CD4-positive, alpha-beta T cell treated with Interleukin-15 for 1 hour (primary cell): ENCODE measurements at regions not wholly inside any gene's neighbourhood (a gene's known extent, or its start where the extent isn't known, plus 50 kb on each side); places are given as distances from the start of the nearest gene placed in this dataset.
"Not testable (repeated sequence)": the region's sequence is repeated elsewhere in the genome, so short reads cannot be mapped to it uniquely, and the experiment has no call there.

Source experiments
- DNase-seq: peaks from one replicate; pipeline ENCODE4 v3.0.0-alpha.2; 2020

GRCh38 chr5:125053179-125053578, 306.7 kb upstream of the ZNF608 start:
- no peak for DNase-seq

GRCh38 chr5:125054146-125054545, 307.7 kb upstream of the ZNF608 start:
- no peak for DNase-seq

DNA sequence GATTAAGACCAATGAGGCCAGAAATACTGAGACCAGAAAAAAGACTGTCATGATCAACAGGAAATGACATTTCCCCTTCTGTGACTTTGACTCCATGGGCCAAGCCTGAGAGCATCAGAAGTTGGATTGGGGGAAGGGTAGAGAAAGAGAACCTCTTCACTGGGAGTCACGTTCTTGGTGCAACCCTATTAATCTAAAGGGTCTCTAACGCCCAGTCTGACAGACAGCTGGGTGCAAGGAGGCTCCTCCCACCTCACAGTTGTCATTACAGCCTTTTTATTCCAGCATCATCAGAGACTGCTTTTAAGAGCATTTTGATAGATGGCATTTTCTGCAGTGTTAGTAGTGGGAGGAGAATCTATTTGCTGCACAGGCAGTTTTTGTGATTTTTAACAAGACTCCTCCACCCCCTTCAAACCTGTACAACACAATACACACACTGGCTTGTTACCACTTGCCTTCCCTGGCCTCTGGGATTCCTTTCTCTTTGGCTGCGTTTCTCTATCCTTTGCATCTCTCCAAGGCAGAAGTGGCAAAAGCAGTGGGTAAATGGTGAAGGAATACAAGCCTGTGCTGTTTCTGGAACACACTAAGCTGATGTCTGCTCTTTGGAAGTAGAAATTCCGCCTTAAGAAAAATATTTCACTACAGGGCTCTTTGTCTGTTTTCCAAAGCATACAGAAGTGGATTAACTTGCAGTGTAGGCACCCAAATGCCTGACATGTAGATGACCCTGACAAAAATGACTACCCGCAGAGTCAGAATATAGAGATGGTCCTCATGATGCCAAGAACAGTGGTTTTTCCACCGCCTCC, 310.4 kb upstream of the ZNF608 start:
- no peak for DNase-seq

- DNase-seq, result no peak
Measured at GRCh38 chr5:125057912-125058826, 311.7 kb upstream of the ZNF608 start.

GRCh38 chr5:125059255-125060002, 313.0 kb upstream of the ZNF608 start:
- DNase-seq, result no peak

GRCh38 chr5:125061726-125062125, 315.3 kb upstream of the ZNF608 start:
- DNase-seq, result no peak

DNA sequence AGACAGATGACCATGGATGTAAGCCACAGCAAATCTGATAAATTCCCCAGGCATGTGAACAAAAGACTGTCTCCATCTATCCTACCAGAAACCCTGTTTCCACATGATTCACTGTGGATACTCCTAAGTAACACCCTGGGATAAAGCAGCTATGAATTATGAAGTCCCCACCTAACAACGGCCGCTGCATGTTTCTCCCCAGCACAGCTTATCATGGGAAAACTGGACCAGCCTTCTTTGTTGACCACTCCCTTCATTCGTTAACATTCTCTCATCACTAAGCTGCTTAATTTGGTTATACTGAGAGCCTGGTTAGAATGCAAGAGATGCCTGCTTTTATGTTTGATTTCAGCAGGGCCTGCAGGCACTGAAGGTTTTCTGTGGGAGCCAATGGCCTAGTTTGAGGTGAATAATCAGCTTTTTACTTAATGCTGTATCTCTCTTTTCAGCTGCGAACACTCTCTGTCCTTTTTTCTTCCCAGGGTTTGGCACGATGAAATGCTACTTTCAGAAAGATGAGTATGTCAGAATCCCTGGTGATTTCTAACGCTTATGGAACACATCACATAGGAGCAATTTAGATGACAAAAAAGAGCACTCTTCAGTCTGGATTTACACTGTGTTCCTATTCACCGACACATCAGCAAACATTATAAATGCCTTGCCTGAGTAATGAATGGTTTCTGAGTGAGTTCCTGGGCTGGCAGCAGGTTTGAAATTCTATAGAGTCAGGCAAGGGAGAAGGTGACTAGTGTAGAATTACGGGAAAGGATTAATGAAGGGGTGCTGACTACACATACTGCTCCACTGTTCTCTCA, 318.4 kb upstream of the ZNF608 start:
- DNase-seq, result no peak

GRCh38 chr5:125065741-125066140, 319.3 kb upstream of the ZNF608 start:
- no peak for DNase-seq

GRCh38 chr5:125070961-125071360, 324.5 kb upstream of the ZNF608 start:
- no peak for DNase-seq

- DNase-seq, result no peak
Measured at GRCh38 chr5:125073090-125073489, 326.7 kb upstream of the ZNF608 start.

DNA sequence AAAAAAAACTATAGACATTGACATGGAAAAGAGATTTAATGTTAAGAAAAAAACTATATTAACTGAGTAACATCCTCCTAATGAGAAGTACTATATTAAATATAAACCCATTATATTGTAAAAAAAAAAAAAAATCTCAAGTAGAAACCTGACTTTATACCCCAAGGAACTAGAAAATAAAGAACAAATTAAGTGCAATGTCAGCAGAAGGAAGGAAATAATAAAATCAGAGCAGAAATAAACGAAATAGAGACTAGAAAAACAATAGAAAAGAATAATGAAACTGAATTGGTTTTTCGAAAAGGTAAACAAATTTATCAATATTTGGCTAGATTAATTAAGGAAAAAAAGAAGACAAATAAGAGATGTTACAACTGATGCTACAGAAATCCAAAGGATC, 329.1 kb upstream of the ZNF608 start:
- DNase-seq, result no peak

DNA sequence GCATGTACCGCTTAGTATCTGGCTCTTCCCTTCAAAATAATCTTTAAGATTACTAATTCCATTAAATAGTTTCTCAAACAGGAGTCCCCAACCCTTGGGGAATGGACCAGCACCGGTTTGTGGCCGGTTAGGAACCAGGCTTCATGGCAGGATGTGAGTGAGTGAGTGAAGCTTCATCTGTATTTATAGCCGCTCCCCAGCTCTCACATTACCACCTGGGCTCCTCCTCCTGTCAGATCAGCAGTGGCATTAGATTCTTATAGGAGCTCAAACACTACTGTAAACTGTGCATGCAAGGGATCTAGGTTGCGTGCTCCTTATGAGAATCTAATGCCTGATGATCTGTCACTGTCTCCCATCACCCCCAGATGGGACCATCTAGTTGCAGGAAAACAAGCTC, 332.6 kb upstream of the ZNF608 start:
- DNase-seq, result not testable (repeated sequence)

DNA sequence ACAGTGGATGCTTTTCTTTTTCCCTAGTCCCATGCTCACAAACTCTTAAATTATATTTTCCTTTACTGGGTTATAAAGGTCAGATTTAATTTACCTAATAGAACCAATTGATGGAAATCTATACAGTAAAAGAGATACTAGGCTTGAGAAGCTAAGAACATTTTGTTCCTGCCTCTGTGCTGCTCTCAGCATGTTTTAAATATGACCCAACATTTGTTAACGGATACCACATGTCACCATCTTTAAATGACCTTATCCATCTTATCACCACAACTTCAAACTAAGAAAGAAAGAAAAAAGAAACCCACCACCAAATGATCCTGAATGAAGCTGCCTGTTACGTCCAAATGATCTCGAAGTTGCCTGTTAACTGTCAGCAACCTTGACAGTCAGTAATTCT, 334.7 kb upstream of the ZNF608 start:
- no peak for DNase-seq

DNA sequence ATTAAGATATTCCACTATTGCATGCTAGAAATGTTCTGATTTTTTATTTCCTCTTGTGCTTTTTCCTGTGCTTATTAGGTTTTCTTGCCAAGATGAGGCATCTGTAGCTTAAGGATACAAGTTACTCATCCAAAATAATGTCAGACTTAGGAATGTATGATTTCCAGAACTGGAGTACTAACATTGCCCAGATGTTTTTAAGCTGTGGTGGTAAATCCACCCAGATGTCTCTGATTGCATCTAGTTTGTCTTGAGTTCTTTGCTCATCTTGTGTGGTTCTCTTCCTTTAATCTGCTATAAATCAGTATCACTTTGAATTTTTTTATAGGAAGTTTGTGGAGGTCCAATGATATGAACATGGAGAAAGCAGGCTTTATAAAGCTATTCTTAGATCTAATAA, 337.5 kb upstream of the ZNF608 start:
- no peak for DNase-seq

- DNase-seq, result no peak
Measured at GRCh38 chr5:125085797-125086505, 339.5 kb upstream of the ZNF608 start.

- no peak for DNase-seq
Measured at GRCh38 chr5:125088522-125089105, 342.2 kb upstream of the ZNF608 start.

DNA sequence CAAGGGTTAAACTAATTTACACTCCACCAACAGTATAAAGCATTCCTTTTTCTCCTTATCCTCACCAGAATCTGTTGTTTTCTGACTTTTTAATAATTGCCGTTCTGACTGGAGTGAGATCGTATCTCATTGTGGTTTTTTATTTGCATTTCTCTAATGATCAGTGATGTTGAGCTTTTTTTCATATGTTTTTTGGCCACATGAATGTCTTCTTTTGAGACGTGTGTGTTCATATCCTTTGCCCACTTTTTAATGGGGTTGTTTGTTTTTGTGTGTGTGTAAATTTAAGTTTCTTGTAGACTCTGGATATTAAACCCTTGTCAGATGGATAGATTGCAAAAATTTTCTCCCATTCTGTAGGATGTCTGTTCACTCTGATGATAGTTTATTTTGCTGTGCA, 345.7 kb upstream of the ZNF608 start:
- not testable (repeated sequence) for DNase-seq

DNA sequence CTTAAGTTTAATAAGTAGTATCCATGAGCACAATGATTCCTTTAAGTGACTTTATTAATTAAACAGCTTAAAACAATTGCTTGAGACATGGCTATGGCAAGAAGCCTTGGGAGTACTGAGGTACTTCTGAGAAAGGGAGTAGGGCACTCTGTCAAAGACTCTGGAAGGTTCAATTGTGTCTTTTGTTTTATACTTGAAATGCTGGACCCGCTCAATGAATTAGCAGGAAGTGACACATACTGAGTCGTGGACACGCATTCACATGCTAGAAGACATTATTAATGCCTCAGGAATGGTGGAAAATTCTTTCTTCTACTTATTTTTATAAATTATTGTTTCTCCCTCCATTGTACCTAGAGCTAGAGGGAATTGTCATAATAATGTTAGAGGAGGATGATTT, 347.3 kb upstream of the ZNF608 start:
- DNase-seq, result no peak

DNA sequence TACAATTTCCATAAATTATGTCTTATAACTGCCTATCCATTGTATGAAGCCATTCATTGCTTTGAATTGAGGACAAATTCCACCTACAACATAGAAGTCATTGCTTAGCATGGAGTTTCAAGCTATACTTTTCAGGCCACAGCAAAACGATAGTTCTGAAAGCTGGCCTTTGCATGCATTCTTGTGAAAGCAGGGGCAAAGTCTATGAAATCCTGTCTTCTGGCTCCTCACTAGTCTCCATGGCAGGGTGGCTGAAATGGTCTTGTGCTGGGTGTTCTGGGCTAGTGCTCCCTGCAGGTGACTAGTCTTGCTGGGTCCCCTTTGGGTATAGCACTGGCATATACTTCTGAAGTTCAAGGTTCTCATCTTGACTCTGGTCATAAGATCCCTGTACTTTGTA, 353.9 kb upstream of the ZNF608 start:
- DNase-seq, result no peak

DNA sequence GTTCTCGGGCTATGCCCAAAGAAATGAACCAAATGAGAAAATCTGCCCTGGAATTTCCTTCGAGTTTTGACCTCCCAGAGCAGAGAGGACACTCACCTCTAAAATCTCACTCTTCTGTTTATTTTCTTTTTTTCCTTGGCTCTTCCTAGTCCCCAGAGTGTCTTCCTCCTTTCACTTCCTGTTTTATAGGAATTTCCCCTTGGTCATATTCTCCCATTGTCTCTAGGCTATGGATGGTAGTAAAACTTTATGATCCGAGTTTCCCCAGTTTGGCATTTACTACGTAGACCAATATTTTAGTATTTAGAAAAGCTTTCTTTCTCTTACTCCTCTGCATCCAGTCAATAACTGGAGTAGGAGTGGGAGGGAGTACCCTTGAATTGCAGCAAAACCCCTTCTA, 354.5 kb upstream of the ZNF608 start:
- DNase-seq, result no peak

- no peak for DNase-seq
Measured at GRCh38 chr5:125103459-125103858, 357.0 kb upstream of the ZNF608 start.
